ENCODE measurements at regions not wholly inside any gene's neighbourhood (a gene's known extent, or its start where the extent isn't known, plus 50 kb on each side); places are given as distances from the start of the nearest gene placed in this dataset.

DNA sequence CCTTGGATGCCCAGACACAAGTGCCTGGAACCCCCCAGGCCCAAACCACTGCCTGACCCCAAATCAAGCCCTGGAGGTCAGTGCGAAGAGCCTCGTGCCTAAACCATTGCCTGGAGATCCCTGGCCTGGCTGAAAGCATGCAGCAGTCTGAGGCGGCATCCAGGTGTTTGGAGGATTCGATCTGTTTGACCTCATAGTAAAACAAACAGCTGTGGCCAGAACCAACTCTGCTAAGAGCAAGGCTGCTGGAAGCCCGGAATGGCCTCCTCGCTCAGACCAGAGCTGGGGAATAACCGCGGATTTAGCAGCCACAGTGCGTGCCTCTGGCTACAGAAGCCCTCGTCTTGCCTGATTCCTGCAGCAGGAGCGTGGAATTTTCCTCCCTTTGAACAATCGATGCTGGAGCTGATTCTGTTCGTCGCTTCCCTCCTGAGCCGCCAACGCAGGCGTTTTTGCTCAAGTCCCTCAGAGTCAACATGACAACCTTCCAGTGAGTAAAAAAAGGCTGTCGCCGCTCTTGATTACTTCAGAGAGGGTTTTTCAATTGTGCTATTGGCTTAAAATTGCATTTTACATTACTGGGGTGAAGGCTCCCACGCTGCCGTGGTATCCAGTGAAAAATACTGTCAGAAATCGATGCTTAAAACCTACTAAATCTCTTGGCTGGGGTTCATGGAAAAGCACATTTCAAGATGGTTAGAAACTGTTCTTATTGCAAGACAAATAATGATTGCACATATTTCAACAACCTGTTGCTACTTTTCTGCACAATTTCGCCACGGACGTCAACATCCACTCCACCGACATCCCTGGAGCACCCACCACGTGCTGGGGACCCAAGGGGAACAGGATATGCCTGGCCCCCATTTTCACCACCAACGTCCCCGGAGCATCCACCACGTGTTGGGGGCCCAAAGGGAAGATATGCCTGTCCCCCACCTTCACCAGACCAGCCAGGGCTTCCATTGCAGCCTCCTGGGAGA is 190.0 kb downstream of the OLFM1 start:
- Histone ChIP-seq H3K36me3 (no peaks in the 10 kb centered on the region), H3K27ac (no peak overlapping the region), H3K4me3 (ENCODE audit: low read depth in 1 of 2, low read length in 1 of 2) (no peak overlapping the region), H3K9me3 (no peaks in the 10 kb centered on the region), H3K27me3 (peaks cover 7% of the 10 kb centered on the region), H3K4me1 (ENCODE audit: control insufficient read depth in 1 of 2, insufficient read depth in 1 of 2, low read depth in 1 of 2, low read length in 1 of 2) (no peaks in the 10 kb centered on the region)
- TF ChIP-seq, protein P1, sequence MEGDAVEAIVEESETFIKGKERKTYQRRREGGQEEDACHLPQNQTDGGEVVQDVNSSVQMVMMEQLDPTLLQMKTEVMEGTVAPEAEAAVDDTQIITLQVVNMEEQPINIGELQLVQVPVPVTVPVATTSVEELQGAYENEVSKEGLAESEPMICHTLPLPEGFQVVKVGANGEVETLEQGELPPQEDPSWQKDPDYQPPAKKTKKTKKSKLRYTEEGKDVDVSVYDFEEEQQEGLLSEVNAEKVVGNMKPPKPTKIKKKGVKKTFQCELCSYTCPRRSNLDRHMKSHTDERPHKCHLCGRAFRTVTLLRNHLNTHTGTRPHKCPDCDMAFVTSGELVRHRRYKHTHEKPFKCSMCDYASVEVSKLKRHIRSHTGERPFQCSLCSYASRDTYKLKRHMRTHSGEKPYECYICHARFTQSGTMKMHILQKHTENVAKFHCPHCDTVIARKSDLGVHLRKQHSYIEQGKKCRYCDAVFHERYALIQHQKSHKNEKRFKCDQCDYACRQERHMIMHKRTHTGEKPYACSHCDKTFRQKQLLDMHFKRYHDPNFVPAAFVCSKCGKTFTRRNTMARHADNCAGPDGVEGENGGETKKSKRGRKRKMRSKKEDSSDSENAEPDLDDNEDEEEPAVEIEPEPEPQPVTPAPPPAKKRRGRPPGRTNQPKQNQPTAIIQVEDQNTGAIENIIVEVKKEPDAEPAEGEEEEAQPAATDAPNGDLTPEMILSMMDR (IDR thresholded peaks at IDR 0.05) = no peak

DNA sequence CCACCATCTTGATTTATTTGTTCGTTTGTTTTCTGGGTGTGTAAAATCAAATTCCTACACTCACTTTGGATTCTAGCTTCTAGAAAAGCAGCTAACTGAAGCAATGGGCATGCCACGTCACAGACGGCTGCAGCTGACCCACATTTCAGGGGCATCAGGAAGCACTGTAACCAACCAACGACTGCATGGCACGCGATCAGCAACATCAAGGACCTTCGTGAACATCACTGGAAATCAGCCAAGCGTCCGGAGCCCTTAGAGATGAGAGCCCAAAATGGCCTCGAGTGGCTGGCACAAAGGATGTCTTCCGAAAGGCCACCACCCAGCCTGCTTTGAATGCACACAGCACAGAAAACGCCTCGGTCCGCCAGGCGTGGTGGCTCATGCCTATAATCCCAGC is 191.1 kb downstream of the OLFM1 start:
- H3K4me3 ChIP-seq (ENCODE audit: low read depth in 1 of 2, low read length in 1 of 2) = no peak overlapping the region
- TF ChIP-seq, protein P1 (IDR thresholded peaks at IDR 0.05) = no peak
- H3K4me1 ChIP-seq (ENCODE audit: control insufficient read depth in 1 of 2, insufficient read depth in 1 of 2, low read depth in 1 of 2, low read length in 1 of 2) = no peaks in the 10 kb centered on the region
- H3K27me3 ChIP-seq = no peaks in the 10 kb centered on the region
- H3K27ac ChIP-seq = no peak overlapping the region
- H3K9me3 ChIP-seq = no peaks in the 10 kb centered on the region
- H3K36me3 ChIP-seq = no peaks in the 10 kb centered on the region

DNA sequence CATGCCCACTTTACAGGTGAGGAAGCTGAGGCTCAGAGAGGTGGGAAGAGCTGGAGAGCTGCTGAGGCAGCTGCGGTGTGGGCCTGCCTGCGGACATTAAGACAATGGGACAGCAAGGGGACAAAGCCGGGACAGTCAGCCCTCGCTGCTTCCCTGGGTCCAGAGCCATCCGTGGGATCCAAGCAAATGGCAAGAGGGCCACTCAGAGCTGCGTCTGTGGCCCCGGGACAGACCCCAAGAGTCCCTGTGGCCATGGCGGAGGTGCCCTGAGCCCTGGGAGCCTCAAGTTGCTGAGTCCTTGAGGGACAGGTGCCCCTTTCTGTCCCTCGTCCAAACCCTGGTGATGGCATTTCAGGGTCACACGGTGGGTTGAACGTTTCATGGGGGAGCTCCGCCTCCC is 191.9 kb downstream of the OLFM1 start:
- no peaks in the 10 kb centered on the region for H3K36me3 ChIP-seq
- no peak overlapping the region for H3K4me3 ChIP-seq (ENCODE audit: low read depth in 1 of 2, low read length in 1 of 2)
- TF ChIP-seq, protein P1 (IDR thresholded peaks at IDR 0.05) = no peak
- no peaks in the 10 kb centered on the region for H3K9me3 ChIP-seq
- H3K27ac ChIP-seq = no peak overlapping the region
- H3K27me3 ChIP-seq = no peaks in the 10 kb centered on the region
- H3K4me1 ChIP-seq (ENCODE audit: control insufficient read depth in 1 of 2, insufficient read depth in 1 of 2, low read depth in 1 of 2, low read length in 1 of 2) = no peaks in the 10 kb centered on the region

DNA sequence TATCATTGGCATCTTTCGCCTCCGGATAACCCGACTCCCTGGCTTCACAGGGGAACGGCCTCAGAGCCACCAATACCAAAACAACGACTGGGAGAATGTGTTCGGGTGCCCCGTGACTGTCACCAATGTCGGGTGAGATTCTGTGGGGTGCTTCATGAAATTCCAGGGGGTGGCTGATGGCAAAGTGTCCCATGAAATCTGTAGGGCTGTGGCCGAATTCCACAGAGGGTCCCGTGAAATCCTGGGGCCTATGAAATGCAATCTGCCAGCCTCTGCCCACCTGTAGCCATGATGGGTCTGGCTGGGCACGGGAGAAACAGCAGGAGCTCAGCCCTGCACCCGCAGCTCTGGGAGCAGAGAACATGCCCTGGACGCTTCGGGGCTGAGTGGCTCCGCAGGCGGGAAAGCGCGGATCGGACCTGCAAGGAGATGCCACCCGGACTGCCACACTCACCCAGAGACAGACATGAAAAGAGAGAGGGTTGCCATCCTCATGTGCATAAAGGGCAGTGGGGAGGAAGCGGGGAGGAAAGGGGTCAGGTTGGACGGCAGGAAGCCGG is 192.4 kb downstream of the OLFM1 start:
- H3K9me3 ChIP-seq = no peaks in the 10 kb centered on the region
- TF ChIP-seq, protein P1 (IDR thresholded peaks at IDR 0.05) = no peak

DNA sequence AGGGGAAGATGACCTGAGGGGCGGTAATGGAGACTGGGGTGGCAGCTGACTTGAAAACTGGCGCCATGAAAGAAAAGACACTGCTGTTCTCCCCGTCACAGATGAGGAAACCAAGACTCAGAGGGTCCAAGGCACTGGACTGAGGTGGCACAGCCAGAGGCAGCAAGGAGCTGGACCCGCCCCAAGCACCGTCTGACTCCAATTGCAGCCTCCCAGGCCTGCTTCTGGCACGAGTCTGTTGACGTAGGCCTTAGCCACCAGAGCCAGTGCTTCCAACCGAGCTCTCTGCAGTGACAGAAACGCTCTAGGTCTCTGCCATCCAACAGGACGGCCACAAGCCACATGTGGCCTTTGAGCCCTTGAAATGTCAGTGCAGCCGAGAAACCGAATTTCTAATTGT is 193.2 kb downstream of the OLFM1 start:
- TF ChIP-seq, protein P1 (IDR thresholded peaks at IDR 0.05) = no peak
- Histone ChIP-seq H3K4me1 (ENCODE audit: control insufficient read depth in 1 of 2, insufficient read depth in 1 of 2, low read depth in 1 of 2, low read length in 1 of 2) (no peaks in the 10 kb centered on the region), H3K36me3 (no peaks in the 10 kb centered on the region), H3K9me3 (no peaks in the 10 kb centered on the region), H3K4me3 (ENCODE audit: low read depth in 1 of 2, low read length in 1 of 2) (no peak overlapping the region), H3K27me3 (no peaks in the 10 kb centered on the region), H3K27ac (no peak overlapping the region)

More for the DNA sequence above, 192.4 kb downstream of the OLFM1 start:
- H3K4me3 ChIP-seq (ENCODE audit: low read depth in 1 of 2, low read length in 1 of 2) = no peak overlapping the region
- no peaks in the 10 kb centered on the region for H3K4me1 ChIP-seq (ENCODE audit: control insufficient read depth in 1 of 2, insufficient read depth in 1 of 2, low read depth in 1 of 2, low read length in 1 of 2)
- H3K36me3 ChIP-seq = no peaks in the 10 kb centered on the region
- no peak overlapping the region for H3K27ac ChIP-seq
- no peaks in the 10 kb centered on the region for H3K27me3 ChIP-seq

Data from neutrophil (primary cell).